ENCODE measurements at regions not wholly inside any gene's neighbourhood (a gene's known extent, or its start where the extent isn't known, plus 50 kb on each side); places are given as distances from the start of the nearest gene placed in this dataset.
A peak's percentile ranks its signal among the peaks of the same experiment; 100 is the strongest.

DNA sequence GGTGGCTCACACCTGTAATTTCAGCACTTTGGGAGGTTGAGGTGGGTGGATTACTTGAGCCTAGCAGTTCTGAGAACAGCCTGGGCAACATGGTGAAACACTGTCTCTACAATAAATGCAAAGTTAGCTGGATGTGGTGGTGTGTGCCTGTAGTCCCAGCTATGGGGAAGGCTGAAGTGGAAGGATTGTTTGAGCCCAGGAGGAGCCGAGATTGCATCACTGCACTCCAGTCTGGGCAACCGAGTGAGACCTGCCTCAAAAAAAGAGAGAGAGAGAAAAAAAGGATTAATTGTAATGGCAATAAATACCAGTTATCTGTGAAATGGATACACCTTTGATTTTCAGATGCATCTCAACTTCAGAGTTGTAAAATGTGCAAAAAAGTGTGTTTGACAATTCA lies 58.8 kb downstream of the SPRY1 start:
- no peak for DNase-seq (ENCODE audit: low spot score)

DNA sequence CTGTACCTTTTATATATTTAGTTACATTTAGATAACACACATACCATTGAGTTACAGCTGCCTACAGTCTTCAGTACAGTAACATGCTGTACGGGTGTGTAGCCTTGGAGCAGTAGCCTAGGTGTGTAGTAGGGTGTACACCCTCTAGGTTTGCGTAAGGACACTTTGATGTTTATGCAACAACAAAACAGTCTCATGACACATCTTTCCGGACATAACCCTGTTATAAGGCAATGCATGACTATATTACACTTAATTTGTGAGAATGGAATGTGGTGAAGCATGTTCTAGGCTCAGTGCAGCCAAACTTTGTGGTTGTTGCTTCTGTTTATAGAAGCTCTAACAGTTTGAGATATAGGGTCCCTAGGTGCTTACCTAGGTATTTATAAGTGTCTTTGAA lies 65.4 kb downstream of the SPRY1 start:
- DNase-seq (ENCODE audit: low spot score), result no peak

DNA sequence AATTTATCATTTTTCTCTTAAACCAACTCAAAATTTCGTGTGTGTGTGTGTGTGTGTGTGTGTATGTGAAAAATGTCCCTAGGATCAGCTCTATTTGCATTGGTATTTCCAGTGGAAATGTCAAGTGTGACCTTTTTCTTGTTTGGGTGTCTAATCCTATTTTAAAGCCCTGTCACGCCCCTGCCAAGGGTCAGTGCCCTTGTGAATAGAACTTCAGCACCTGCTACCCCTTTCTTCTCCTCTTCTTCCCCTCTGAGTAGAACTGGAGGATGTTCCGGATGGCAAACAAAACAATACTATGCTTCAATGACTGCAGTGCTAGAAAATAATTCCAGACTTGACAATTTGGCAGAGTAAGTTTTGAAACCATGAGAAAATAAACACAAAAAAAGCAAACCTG lies 67.3 kb downstream of the SPRY1 start:
- DNase-seq (ENCODE audit: low spot score), result no peak

DNA sequence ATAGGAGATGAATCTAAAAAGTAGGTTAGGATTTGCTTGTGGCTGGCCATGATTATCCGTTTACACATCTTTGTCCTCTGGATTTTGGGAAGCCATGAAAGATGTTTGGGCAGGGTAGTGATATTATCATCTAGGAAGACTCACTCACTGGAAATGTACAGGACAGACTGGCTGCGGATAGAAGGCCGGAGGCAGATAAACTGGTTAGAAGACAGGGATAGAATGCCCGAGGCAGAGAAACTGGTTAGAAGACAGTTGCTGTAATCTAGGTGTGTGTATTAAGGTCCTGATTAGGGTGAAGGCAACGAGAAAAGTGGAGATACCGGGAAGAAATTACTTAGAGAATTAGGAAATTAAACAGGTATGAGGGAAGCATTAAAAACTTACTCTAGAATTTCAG lies 68.8 kb downstream of the SPRY1 start:
- no peak for DNase-seq (ENCODE audit: low spot score)

DNA sequence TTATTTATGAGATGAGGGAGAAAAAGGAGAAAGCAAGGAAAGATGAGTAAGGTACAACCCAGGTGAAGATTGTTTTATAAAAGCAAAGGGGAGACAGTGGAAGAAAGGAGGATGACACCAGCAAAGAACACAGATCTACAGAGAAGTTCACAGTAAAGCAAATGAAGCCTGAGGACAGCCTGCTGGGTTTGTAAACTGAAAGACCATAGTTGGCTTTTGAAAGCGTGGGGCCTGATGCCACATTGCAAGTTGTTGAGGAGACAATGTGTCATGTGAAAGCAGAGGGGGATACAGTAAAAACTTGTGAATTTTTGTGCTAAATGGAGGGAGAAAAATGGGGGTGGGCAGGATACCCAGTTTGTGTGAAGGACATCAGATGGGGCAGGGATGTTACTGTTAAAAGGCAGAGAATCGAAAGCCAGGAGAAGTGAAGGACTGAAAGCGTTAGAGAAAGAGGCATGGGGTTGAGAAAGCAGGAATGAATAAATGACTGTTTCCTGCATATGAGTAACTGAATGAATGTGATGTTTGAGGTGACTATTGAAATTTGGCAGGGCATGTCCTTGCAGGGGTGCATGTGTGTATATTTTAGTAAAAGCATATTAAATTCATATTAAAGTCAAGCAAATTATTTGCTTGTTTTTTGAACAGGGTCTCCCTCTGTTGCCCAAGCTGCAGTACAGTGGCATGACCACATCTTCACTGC lies 69.6 kb downstream of the SPRY1 start:
- DNase-seq (ENCODE audit: low spot score), result no peak

- no peak for DNase-seq (ENCODE audit: low spot score)
Measured at GRCh38 chr4:123468479-123469031, 72.0 kb downstream of the SPRY1 start.

DNA sequence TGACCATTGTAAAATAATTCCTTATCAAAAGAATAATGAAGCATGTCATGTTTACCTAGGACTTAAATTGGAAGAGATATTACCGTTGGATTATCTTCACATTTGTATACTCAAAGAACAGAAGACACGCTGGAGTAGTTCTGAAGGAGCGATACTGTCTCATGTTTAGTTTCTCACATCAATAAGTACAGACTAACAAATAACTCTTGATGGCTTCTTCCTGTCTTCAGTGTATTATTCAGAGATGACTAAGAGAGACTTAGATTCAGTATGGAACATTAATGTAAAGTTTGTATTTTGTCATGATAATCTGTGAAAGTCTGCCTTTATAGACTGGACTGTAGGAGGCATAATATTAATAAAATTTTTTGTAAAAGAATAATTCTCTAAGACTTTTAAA lies 72.7 kb downstream of the SPRY1 start:
- DNase-seq (ENCODE audit: low spot score), result no peak

DNA sequence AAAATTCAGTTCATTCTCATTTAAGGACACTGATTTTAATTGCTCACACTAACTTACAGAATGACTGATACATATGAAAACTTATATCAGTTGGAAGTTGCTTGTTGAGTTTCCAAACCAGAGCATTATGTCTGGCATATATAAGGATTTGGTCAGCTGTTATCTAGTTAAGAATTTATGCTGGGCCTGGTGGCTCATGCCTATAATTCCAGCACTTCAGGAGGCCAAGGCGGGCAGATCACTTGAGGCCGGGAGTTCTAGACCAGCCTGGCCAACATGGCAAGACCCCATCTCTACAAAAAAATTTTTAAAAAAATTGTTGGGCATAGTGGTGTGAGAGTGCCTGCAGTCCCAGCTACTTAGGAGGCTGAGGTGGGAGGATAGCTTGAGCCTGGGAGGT lies 73.1 kb downstream of the SPRY1 start:
- DNase-seq (ENCODE audit: low spot score), result no peak

DNA sequence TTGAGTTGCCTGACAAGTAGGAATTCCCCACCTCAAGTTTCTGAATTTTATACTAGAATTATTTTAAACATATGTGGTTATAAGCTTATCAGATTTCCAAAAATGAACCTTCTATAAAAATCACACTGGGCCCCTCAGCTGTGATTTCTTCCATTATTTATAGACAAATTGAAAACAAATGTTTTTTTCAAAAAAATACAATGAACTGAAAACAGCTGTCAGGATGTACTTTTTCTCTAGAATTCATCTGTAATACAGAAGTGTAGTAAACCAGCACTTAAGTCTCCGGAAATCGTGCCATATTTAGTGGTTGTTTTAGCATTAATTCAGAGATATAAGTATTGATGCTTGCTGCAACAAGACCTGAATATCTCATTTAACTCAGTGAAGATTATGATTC lies 74.0 kb downstream of the SPRY1 start:
- DNase-seq (ENCODE audit: low spot score), result no peak

DNA sequence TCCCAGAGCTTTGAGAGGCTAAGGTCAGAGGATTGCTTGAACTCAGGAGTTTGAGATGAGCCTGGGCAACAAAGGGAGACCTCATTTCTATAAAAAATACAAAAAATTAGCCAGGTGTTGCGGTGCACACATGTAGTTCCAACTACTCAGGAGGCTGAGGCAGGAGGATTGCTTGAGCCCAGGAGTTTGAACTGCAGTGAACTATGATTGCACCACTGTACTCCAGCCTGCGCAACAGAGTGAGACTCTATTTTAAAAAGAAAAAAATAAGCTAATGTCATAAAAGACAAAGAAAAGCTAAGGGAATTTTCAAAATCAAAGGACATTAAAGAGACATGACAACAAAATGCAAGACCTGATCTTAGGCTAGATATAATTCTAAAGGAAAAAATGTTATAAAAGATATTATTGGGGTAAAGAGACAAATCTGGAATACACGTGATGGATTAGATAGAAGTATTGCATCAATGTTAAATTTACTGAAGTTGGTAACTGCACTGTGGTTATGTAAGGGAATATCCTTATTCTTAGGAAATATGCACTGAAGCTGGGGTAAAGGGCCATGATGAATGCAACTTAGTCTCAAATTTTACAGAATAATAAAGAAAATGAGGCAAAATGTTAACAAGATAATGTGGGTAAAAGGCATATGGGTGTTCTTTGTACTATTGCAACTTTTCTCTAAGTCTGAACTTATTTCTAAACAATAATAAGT lies 75.2 kb downstream of the SPRY1 start:
- no peak for DNase-seq (ENCODE audit: low spot score)

DNA sequence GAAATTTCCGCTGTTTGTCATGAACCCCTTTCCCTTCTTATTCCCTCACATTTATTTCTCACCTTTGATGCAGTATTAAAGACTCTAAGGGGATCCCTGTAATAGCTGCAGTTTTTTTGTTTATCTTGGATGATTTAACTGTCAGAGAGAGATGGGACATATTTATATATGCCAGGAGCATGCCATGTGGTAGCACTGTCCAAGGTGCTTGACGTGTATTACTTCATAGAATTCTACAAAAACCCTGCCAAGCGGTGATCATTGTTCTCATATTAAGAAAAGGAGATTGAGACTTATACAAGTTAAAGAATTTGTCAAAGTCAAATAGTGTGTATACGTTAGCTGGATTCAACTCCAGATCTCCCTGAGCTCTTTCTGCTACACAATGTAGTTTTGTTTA lies 78.2 kb downstream of the SPRY1 start:
- DNase-seq (ENCODE audit: low spot score), result no peak

DNA sequence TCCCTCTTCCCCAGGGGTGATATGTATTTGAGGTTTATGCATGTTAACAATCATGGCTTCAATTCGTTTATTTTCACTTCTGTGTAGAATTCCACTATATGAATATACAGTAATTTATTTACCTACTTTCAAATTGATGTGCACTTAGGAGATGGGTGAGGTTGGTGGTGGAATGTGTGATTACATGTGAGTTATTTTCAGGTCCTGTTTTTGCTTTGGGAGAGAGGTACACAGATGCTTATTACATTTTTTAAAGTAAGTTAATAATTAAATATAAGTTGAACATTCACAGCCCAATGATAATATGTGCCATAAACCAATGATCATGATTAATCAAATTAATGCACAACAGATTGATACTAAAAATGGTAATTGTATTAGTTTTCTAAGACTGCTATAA lies 79.5 kb downstream of the SPRY1 start:
- DNase-seq (ENCODE audit: low spot score), result no peak

DNA sequence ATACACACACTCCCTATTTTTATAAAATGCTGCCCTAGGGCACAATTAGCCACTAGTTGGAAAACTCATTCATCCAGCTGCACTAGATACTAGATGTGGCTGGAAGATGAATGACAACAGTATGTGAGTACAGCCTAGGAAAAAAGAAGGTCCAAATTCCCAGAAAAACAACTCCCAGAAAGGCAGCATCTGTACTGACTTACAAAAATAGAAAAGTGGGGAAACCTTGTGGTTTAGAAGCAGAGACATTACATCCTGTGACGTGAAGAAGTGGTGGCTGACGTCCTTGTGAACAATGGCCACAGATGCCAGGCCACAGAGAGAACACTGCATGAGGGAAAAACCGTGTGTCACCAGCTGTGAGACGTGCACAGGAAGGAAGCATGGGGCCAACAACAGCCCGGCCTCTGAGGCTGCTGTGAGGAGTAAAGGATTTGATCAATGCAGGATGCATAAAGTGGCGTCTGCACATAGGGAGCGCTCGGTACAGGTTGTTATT lies 81.2 kb downstream of the SPRY1 start:
- DNase-seq (ENCODE audit: low spot score), result no peak

- DNase-seq (ENCODE audit: low spot score), result peak; percentile 89
Measured at GRCh38 chr4:123478859-123479345, 82.3 kb downstream of the SPRY1 start.

DNA sequence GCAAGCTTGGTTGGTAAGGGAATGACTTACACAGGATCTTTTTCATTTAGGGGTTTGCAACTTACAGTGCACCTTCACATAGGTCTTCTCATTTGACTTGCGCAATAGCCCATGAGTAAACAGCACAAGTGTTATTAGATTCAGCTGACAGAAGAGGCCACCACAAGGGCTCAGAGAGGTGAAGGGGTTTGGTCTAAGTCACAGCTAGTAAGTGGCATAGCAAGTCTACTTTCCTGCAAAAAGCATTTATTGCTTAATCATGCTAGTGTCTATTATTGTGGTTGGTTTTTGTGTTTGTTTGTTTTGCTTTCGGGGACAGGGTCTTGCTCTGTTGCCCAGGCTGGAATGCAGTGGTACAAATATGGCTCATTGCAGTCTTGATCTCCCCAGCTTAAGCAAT lies 83.3 kb downstream of the SPRY1 start:
- DNase-seq (ENCODE audit: low spot score), result peak; percentile 66

DNA sequence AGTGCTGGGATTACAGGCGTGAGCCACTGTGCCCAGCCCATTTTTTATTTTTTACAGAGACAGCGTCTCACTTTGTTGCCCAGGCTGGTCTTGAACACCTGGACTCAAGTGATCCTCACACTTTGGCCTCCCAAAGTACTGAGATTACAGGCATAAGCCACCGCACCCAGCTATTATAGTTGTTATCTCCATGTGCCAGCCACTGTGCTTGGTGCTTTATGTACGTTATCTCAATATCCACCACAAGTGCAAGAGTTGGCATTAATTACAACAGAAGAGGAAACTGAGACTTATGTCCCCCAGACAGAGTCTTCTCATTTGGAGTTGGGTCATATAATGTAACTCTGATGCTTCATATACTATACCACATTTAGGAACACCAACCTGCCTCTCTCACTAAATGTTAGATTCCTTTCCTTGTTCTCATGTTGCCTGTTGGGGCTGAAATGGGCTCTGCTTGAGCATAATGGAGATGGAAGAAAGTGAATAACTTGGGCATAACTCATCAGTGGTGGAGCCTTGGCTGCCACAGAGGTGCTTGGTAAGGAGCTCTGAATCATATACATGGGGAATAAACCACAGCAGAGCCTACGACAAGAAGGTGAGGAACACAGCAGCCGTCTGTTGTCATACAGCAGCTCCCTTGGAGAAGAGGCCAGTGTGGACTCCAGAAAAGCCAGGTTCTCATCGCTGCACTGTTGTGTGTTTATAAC lies 84.3 kb downstream of the SPRY1 start:
- DNase-seq (ENCODE audit: low spot score), result peak; percentile 58

DNA sequence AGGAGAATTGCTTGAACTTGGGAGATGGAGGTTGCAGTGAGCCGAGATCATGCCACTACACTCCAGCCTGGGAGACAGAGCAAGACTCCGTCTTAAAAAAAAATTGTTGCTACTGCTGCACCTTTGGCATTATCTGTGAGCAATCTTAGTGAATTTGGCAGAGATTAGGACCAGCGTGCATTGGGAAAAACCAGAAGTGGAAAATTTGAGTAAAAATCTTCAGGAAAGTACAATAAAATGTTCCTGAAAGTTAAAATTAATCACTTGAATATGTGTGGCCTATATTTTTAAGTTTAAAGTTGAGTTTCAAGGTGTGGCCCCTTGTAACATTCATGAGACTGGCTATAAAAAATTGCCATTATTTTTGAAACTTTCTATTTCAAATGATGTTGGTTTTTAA lies 85.1 kb downstream of the SPRY1 start:
- no peak for DNase-seq (ENCODE audit: low spot score)

GRCh38 chr4:123484291-123484926 lies 87.8 kb downstream of the SPRY1 start:
- no peak for DNase-seq (ENCODE audit: low spot score)

DNA sequence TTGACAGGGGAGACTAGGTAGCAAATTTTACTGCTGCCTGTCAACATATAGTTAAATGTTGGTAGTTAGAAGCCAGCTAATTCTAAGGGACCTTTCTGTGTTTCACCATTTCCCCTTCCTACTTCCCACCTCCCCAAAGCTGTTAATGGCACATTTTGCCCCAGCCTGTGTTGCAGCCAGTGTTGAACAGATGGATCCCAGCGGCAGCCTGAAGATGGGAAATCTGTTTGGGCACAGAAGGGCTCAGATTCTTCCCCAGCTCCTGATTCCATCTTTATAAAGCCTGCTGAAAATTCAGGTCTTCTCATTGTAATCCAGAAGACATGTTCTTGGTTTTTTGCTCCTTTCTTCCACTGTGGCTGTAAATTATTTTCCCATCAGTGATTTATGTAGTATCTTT lies 89.0 kb downstream of the SPRY1 start:
- no peak for DNase-seq (ENCODE audit: low spot score)

DNA sequence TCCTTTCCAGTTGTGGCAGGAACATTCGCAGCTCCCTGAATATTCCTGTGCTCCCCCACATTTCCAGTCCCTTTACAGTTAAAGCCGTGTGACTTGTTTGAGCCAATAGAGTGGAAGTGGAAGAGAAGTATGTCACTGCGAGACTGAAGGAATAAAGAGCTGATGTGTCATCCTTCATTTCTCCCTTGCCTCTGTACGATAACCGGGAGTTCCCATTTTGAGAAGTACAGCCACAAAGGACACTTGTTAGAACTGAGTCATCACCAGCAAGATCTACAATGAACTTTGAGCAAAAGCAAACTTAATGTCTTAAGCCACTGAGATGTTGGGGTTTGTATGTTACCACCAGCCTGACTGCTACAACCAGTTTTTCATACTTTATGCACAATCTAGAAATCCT lies 92.3 kb downstream of the SPRY1 start:
- peak; percentile 75 for DNase-seq (ENCODE audit: low spot score)

GRCh38 chr4:123495530-123495929 lies 98.9 kb downstream of the SPRY1 start:
- no peak for DNase-seq (ENCODE audit: low spot score)

GRCh38 chr4:123496421-123496820 lies 99.8 kb downstream of the SPRY1 start:
- no peak for DNase-seq (ENCODE audit: low spot score)
